Stimulated activated effector memory CD8-positive, alpha-beta T cell treated with anti-CD3 and anti-CD28 coated beads, Interleukin-12 subunit alpha, Interleukin-12 subunit beta, amount 100 ng/mL, for 72 hours (primary cell): ENCODE measurements at regions not wholly inside any gene's neighbourhood (a gene's known extent, or its start where the extent isn't known, plus 50 kb on each side); places are given as distances from the start of the nearest gene placed in this dataset.

Experiments used
- ATAC-seq: fragments of 150-1000 bp; cut with Tn5 transposase; 2 replicates; pipeline ENCODE4 v1.10.0; 2021
- DNase-seq, 2 donors: peaks; one replicate each; pipeline ENCODE4 v3.0.0; 2021 to 2022; ENCODE audit warnings: low spot score in 2 of 2
- H3K27ac Mint-ChIP-seq: one replicate; pipeline ENCODE4 v1.8.0; 2022; ENCODE audit warnings: mild to moderate bottlenecking, mixed read lengths
- H3K36me3 Mint-ChIP-seq: one replicate; pipeline ENCODE4 v1.8.0; 2022; ENCODE audit warnings: mild to moderate bottlenecking, mixed read lengths
- H3K4me1 Mint-ChIP-seq: one replicate; pipeline ENCODE4 v1.8.0; 2022; ENCODE audit warnings: mixed read lengths
- H3K4me3 Mint-ChIP-seq: one replicate; pipeline ENCODE4 v1.8.0; 2022; ENCODE audit warnings: mild to moderate bottlenecking, mixed read lengths
- H3K9me3 Mint-ChIP-seq: one replicate; pipeline ENCODE4 v1.8.0; 2022; ENCODE audit warnings: mixed read lengths

- Mint-ChIP-seq H3K4me1 (no peaks in the 10 kb centered on the region), H3K4me3 (no peak overlapping the region), H3K27ac (no peak overlapping the region), H3K36me3 (no peaks in the 10 kb centered on the region), H3K9me3 (peaks cover 3% of the 10 kb centered on the region)
- ATAC-seq (no peak), DNase-seq (no peak)
Observed at GRCh38 chr1:195550071-195550862, 1058.0 kb downstream of the KCNT2 start.

GRCh38 chr1:195530961-195531360, 1077.3 kb downstream of the KCNT2 start:
- Mint-ChIP-seq H3K27ac (no peak overlapping the region), H3K36me3 (no peaks in the 10 kb centered on the region), H3K4me3 (no peak overlapping the region), H3K9me3 (peaks cover 4% of the 10 kb centered on the region), H3K4me1 (no peaks in the 10 kb centered on the region)
- ATAC-seq (no peak), DNase-seq (no peak)

GRCh38 chr1:195529881-195530280, 1078.4 kb downstream of the KCNT2 start:
- no peak for DNase-seq
- Mint-ChIP-seq H3K4me3 (no peak overlapping the region), H3K36me3 (no peaks in the 10 kb centered on the region), H3K4me1 (no peaks in the 10 kb centered on the region), H3K27ac (no peak overlapping the region), H3K9me3 (peaks cover 3% of the 10 kb centered on the region)
- ATAC-seq = no peak

DNA sequence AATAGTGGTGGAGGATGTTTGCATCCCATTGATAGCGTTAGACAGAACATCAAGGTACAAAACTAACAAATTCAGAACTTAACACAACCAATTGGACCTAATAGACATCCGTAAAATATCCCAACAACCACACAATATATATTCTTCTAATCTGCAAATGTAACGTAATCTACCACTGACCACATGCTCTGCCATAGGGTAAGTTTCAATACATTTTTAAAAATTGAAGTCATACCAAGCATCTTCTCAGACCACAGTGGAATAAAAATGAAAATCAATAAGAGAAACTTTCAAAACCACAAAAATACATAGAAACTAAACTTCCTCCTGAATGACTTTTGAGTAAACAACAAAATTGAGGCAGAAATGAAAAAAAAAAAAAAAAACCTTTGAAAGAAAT, 1087.5 kb downstream of the KCNT2 start:
- Mint-ChIP-seq H3K4me3 (no peak overlapping the region), H3K4me1 (no peaks in the 10 kb centered on the region), H3K9me3 (peaks cover 11% of the 10 kb centered on the region), H3K27ac (no peak overlapping the region), H3K36me3 (no peaks in the 10 kb centered on the region)
- ATAC-seq (no peak), DNase-seq (no peak)

- DNase-seq (no peak), ATAC-seq (no peak)
- Mint-ChIP-seq H3K4me3 (no peak overlapping the region), H3K27ac (no peak overlapping the region), H3K9me3 (peaks cover 6% of the 10 kb centered on the region), H3K4me1 (no peaks in the 10 kb centered on the region), H3K36me3 (no peaks in the 10 kb centered on the region)
Observed at GRCh38 chr1:195516036-195516435, 1092.2 kb downstream of the KCNT2 start.

DNA sequence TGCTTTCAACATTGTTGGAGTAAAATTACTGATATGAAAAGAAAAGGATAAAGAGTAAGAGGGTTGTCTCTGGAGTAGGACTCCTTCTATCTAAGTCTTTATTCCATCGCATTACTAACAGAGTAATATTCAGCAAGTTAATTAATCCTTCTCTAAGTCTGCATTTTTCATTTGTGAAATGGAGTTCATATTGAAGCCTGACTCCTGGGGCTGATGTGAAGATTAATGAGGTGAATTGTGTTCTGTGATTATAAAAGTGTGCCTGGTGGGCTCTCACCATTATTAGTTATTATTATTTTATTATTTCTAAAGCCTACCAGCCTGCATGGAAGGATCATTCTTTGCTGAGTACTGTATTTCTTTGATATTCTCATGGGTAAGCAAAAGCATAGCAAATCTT, 1096.7 kb downstream of the KCNT2 start:
- DNase-seq (no peak), ATAC-seq (no peak)
- Mint-ChIP-seq H3K27ac (no peak overlapping the region), H3K9me3 (peaks cover 5% of the 10 kb centered on the region), H3K36me3 (no peaks in the 10 kb centered on the region), H3K4me3 (no peak overlapping the region), H3K4me1 (no peaks in the 10 kb centered on the region)

DNA sequence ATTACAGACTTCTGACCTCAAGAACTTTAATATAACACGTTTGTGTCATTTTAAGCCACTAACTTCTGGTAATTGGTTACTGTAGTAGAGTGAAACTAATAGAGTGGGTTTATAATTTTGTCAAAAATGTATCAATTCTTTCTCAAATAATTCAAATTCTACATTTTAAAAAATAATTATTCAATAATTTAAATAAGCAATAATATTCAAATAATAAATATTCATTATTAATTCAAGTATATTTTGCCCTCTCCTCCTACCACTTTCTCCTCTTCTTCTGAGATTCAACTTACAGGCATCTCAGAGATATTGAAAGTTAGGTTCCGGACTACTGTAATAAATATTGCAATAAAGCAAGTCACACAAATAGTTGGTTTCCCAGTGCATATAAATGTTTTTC, 1107.1 kb downstream of the KCNT2 start:
- ATAC-seq = no peak
- no peak overlapping the region for H3K4me3 Mint-ChIP-seq
- H3K27ac Mint-ChIP-seq = no peak overlapping the region
- DNase-seq = no peak
- H3K9me3 Mint-ChIP-seq = no peaks in the 10 kb centered on the region
- H3K4me1 Mint-ChIP-seq = no peaks in the 10 kb centered on the region
- no peaks in the 10 kb centered on the region for H3K36me3 Mint-ChIP-seq

GRCh38 chr1:195495720-195496635, 1112.3 kb downstream of the KCNT2 start:
- no peaks in the 10 kb centered on the region for H3K4me1 Mint-ChIP-seq
- no peaks in the 10 kb centered on the region for H3K36me3 Mint-ChIP-seq
- no peak overlapping the region for H3K27ac Mint-ChIP-seq
- H3K4me3 Mint-ChIP-seq = no peak overlapping the region
- H3K9me3 Mint-ChIP-seq = peaks cover 10% of the 10 kb centered on the region
- ATAC-seq = no peak
- no peak for DNase-seq

DNA sequence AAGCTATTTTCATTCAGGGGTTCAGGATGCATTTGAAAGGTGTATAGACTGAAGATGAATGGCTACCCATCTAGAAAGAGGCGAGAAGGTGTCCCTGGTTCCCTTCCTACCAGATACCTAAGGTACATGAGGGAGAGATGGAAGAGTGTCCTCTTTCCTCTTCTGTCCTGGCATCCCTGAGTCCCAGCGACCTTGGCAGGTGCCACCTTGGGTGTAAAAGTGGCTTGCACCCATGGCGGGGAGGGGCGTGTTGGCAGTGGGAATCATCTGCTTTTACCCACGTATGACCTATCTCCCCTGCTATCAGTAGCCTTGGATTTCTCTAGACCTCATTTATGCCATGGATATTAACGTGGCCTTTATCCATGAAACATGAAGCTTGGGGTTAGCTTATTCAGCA, 1126.1 kb downstream of the KCNT2 start:
- no peak for DNase-seq
- Mint-ChIP-seq H3K4me3 (no peak overlapping the region), H3K9me3 (peaks cover 3% of the 10 kb centered on the region), H3K36me3 (no peaks in the 10 kb centered on the region), H3K27ac (no peak overlapping the region), H3K4me1 (no peaks in the 10 kb centered on the region)
- ATAC-seq = no peak

GRCh38 chr1:195481293-195481692, 1126.9 kb downstream of the KCNT2 start:
- Mint-ChIP-seq H3K27ac (no peak overlapping the region), H3K4me1 (no peaks in the 10 kb centered on the region), H3K36me3 (no peaks in the 10 kb centered on the region), H3K9me3 (peaks cover 2% of the 10 kb centered on the region), H3K4me3 (no peak overlapping the region)
- ATAC-seq (no peak), DNase-seq (no peak)

GRCh38 chr1:195475568-195475967, 1132.7 kb downstream of the KCNT2 start:
- Mint-ChIP-seq H3K36me3 (no peaks in the 10 kb centered on the region), H3K27ac (no peak overlapping the region), H3K4me1 (no peaks in the 10 kb centered on the region), H3K4me3 (no peak overlapping the region), H3K9me3 (peaks cover 3% of the 10 kb centered on the region)
- no peak for DNase-seq
- ATAC-seq = no peak

DNA sequence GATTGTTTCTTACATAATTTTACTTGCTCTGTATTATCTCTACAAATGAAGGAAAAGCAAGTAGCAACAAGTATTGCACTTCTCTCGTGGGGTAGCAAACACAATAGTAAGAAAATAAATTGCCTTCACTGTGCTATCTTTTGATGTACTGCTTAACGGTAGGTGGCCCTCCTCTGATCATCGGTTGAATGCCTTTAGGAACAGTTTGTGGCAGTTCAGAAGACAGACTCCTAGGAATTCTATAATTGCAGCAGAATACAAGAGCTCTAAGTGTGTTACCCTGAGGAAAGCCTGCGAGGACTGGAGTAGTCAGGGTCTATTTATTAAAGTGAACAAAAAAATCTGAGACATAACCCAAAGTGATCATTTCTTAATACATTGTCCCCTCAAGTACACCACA, 1135.9 kb downstream of the KCNT2 start:
- H3K36me3 Mint-ChIP-seq = no peaks in the 10 kb centered on the region
- H3K4me1 Mint-ChIP-seq = no peaks in the 10 kb centered on the region
- DNase-seq (no peak), ATAC-seq (no peak)
- H3K27ac Mint-ChIP-seq = no peak overlapping the region
- peaks cover 3% of the 10 kb centered on the region for H3K9me3 Mint-ChIP-seq
- H3K4me3 Mint-ChIP-seq = no peak overlapping the region

DNA sequence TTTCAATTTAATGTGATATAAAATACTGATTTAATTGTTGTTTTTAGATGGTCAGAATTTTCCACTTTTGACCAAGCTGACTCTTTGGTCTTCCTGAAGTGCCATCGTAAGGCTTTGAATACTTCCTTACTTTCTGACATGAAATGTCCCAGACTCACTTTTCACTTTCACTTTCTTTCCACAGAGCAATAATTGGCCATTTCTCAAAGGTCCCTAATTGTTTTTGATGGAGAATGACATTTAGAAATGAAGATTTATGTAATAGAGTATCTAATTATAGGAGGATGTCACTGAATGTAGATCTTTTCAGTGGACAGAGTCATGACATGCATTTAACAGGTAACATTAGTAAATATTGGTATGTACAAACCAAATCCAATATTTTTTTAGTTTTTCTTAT, 1141.6 kb downstream of the KCNT2 start:
- DNase-seq = no peak
- no peaks in the 10 kb centered on the region for H3K36me3 Mint-ChIP-seq
- H3K27ac Mint-ChIP-seq = no peak overlapping the region
- H3K9me3 Mint-ChIP-seq = no peaks in the 10 kb centered on the region
- ATAC-seq = no peak
- no peaks in the 10 kb centered on the region for H3K4me1 Mint-ChIP-seq
- no peak overlapping the region for H3K4me3 Mint-ChIP-seq

DNA sequence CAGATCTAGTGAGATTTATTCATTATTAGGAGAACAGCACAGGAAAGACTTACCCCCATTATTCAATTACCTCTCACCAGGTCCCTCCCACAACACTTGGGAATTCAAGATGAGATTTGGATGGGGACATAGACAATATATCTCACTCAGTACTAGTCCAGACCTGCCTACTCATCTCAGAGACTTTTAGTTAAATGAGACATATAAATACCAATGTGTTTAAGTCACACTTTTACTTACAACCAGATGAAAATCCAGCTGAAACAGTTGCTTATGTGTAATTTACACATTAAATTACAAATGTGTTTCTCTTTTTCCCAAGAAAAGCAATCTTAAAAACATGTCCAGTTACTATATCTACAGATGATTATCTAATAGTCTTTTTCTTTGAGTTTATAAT, 1145.6 kb downstream of the KCNT2 start:
- Mint-ChIP-seq H3K4me3 (no peak overlapping the region), H3K9me3 (no peaks in the 10 kb centered on the region), H3K36me3 (no peaks in the 10 kb centered on the region), H3K27ac (no peak overlapping the region), H3K4me1 (no peaks in the 10 kb centered on the region)
- no peak for DNase-seq
- ATAC-seq = no peak

DNA sequence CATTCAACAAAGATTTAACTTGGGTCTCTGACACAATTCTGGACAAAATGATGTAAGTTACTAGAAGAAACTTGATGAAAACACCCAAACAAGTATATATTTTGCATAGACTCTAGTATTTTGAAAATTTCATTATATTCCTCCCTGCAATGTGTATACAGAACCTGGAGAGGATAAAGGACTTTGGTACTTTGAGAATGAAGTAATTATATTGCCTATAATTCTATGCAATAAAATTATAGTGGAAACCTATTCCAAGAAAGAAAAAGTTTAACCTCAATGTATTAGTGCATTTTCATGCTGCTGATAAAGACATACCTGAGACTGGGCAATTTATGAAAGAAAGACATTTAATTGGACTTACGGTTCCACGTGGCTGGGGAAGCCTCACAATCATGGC, 1146.1 kb downstream of the KCNT2 start:
- H3K36me3 Mint-ChIP-seq = no peaks in the 10 kb centered on the region
- ATAC-seq (no peak), DNase-seq (no peak)
- no peaks in the 10 kb centered on the region for H3K4me1 Mint-ChIP-seq
- H3K27ac Mint-ChIP-seq = no peak overlapping the region
- no peak overlapping the region for H3K4me3 Mint-ChIP-seq
- H3K9me3 Mint-ChIP-seq = no peaks in the 10 kb centered on the region

GRCh38 chr1:195458365-195458764, 1149.9 kb downstream of the KCNT2 start:
- DNase-seq (no peak), ATAC-seq (no peak)
- H3K4me3 Mint-ChIP-seq = no peak overlapping the region
- no peak overlapping the region for H3K27ac Mint-ChIP-seq
- no peaks in the 10 kb centered on the region for H3K36me3 Mint-ChIP-seq
- no peaks in the 10 kb centered on the region for H3K4me1 Mint-ChIP-seq
- peaks cover 3% of the 10 kb centered on the region for H3K9me3 Mint-ChIP-seq
